C4-2B (cell line): ENCODE measurements at regions not wholly inside any gene's neighbourhood (a gene's known extent, or its start where the extent isn't known, plus 50 kb on each side); places are given as distances from the start of the nearest gene placed in this dataset.

Experiments used
- CTCF ChIP-seq: fragments of 450-650 bp; conservative IDR thresholded peaks from 2 replicates; pipeline ENCODE4 v1.5.1; 2017; ENCODE audit warnings: mild to moderate bottlenecking
- ZFX ChIP-seq: fragments of 450-650 bp; IDR thresholded peaks from 2 replicates; pipeline ENCODE4 v1.6.1; 2017

- TF ChIP-seq CTCF, result peak; percentile 87
- no peak for TF ChIP-seq ZFX
These were observed 113.8 kb upstream of the PPP2R2D start for GRCh38 chr10:131786756-131787605.
